Peyer's patch (tissue), 4 donors: ENCODE measurements at regions not wholly inside any gene's neighbourhood (a gene's known extent, or its start where the extent isn't known, plus 50 kb on each side); places are given as distances from the start of the nearest gene placed in this dataset.

ENCODE experiments used
- DNase-seq, 3 donors: peaks; one replicate each; pipeline ENCODE4 v3.0.0-alpha.2; 2017 to 2019
- H3K27ac ChIP-seq, 4 donors: fragments of 200-600 bp; sonication (generic); one replicate each; pipeline ENCODE4 v1.5.1; 2016 to 2019
- H3K27me3 ChIP-seq, 2 donors: fragments of 200-600 bp; sonication (generic); one replicate each; pipeline ENCODE4 v1.5.1; 2019
- H3K36me3 ChIP-seq, 3 donors: fragments of 200-600 bp; sonication (generic); one replicate each; pipeline ENCODE4 v1.5.1; 2016 to 2019
- H3K4me1 ChIP-seq, 4 donors: fragments of 200-600 bp; sonication (generic); one replicate each; pipeline ENCODE4 v1.5.1; 2016 to 2019
- H3K4me3 ChIP-seq, 4 donors: fragments of 200-600 bp; sonication (generic); 1 replicate in 3 of 4; 2 replicates in 1 of 4; pipeline ENCODE4 v1.5.1; 2016 to 2019; ENCODE audit warnings: mild to moderate bottlenecking in 1 of 4
- H3K9me3 ChIP-seq, 4 donors: fragments of 200-600 bp; sonication (generic); one replicate each; pipeline ENCODE4 v1.5.1; 2016 to 2019; ENCODE audit warnings: mild to moderate bottlenecking in 1 of 4
- CTCF ChIP-seq, 6 experiments: fragments of 450-650 bp in 4 of 6; fragments of 200-600 bp in 2 of 6; sonication (generic) in 1 of 6; IDR thresholded peaks; one replicate each; pipeline ENCODE4 v1.5.1; 2017 to 2019; ENCODE audit warnings: antibody characterized with exemption in 6 of 6, mild to moderate bottlenecking in 3 of 6, moderate library complexity in 1 of 6
- POLR2A ChIP-seq, 2 donors: fragments of 450-650 bp; IDR thresholded peaks; one replicate each; pipeline ENCODE4 v1.5.1; 2017; ENCODE audit warnings: antibody characterized with exemption in 2 of 2, mild to moderate bottlenecking in 2 of 2, moderate library complexity in 2 of 2

DNA sequence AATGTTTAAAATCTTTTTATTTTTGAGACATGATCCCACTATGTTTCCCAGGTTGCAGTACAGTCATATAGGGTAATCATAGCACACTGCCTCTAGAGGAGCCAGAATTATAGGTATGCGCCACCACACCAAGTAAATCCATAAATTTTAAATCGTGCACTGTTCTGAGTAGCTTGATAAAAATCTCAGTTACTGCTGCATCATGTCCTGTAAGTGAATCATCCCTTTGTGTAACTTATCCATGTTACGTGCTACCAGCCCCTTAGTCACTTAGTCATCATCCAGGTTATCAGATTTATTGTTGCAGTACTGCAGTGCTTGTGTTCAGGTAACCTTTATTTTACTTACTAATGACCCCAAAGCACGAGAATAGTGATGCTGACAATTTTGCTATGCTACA lies 1770.9 kb downstream of the BRINP3 start:
- Histone ChIP-seq H3K36me3 (no peaks in the 10 kb centered on the region), H3K9me3 (no peaks in the 10 kb centered on the region), H3K4me3 (no peak overlapping the region), H3K27me3 (no peaks in the 10 kb centered on the region), H3K4me1 (no peaks in the 10 kb centered on the region), H3K27ac (no peak overlapping the region)
- DNase-seq, result no peak
- no peak for TF ChIP-seq POLR2A (IDR thresholded peaks at IDR 0.05)
- no peak for TF ChIP-seq CTCF (IDR thresholded peaks at IDR 0.05)

DNA sequence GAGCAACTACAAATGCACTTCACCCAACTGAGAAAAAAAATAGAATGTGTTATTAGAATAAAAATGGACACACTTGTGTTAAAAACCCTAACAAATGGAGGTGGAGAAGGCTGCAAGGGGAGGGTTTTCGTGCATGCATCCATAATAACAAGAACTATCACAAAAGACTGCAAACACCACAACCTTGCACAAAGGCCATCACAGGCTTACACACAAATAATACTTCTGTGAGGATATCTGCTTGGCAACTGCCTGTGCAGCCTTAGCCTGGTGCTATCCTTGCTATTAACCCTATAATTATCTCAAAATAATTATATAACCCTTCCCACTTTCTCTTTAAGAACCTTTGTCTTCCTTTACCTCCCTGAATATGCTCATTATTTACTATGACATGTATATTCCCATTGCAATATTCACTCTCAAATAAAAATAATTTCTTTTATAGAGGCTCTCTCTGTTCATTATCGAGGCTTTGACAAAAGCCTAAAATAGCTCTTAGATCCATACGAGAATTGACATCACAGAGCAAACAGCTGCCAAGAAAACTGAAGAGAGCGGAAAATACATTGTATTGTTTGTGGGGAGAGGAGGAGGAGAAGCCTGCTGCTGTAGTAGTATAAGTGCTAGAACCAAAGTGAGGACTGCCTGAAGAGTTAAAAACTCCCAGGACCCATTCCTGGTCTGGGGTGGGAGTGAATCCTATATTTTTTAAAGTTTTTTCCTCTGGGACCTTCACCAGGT lies 1768.7 kb downstream of the BRINP3 start:
- no peaks in the 10 kb centered on the region for H3K4me1 ChIP-seq
- no peak for TF ChIP-seq CTCF (IDR thresholded peaks at IDR 0.05)
- no peak for TF ChIP-seq POLR2A (IDR thresholded peaks at IDR 0.05)
- H3K4me3 ChIP-seq, result no peak overlapping the region
- H3K27me3 ChIP-seq, result no peaks in the 10 kb centered on the region
- no peak for DNase-seq
- H3K36me3 ChIP-seq, result no peaks in the 10 kb centered on the region
- H3K27ac ChIP-seq, result no peak overlapping the region
- H3K9me3 ChIP-seq, result no peaks in the 10 kb centered on the region

DNA sequence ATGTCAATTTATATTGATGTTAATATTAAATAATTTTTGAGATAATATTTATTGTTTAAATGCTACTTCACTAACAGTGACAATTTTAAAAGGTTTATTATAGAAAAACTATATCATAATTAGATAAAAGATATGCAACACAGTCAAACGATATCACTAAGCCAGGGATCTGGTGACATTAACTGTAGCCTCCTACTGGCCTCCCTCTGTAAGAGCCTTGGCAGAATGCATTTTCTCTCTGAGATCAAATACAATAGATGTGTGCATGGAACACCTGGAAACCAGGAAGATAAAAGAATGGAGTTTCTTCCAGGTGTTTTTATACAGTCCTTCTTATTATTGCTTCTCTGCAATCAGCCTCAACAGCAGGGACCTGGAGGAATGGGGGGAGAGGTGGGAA lies 1762.1 kb downstream of the BRINP3 start:
- Histone ChIP-seq H3K27me3 (no peaks in the 10 kb centered on the region), H3K9me3 (no peaks in the 10 kb centered on the region), H3K4me1 (no peaks in the 10 kb centered on the region), H3K27ac (no peak overlapping the region), H3K4me3 (no peak overlapping the region), H3K36me3 (no peaks in the 10 kb centered on the region)
- no peak for DNase-seq
- no peak for TF ChIP-seq POLR2A (IDR thresholded peaks at IDR 0.05)
- TF ChIP-seq CTCF (IDR thresholded peaks at IDR 0.05), result no peak

DNA sequence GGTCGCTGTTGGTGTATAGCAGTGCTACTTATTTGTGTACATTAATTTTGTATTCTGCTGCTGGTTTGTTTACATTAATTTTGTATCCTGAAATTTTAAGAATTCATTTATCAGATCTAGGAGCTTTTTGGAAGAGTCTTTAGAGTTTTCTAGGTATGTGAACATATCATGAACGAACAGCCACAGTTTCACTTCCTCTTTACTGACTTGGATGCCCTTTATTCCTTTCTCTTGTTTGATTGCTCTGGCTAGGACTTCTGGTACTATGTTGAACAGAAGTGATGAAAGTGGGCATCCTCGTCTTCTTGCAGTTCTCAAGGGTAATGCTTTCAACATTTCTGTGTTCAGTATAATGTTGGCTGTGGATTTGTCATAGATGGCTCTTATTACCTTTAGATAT lies 1757.9 kb downstream of the BRINP3 start:
- Histone ChIP-seq H3K9me3 (no peaks in the 10 kb centered on the region), H3K27me3 (no peaks in the 10 kb centered on the region), H3K36me3 (no peaks in the 10 kb centered on the region), H3K4me3 (no peak overlapping the region), H3K4me1 (no peaks in the 10 kb centered on the region), H3K27ac (no peak overlapping the region)
- DNase-seq, result no peak
- TF ChIP-seq CTCF (IDR thresholded peaks at IDR 0.05), result no peak
- TF ChIP-seq POLR2A (IDR thresholded peaks at IDR 0.05), result no peak

GRCh38 chr1:188723332-188724020 lies 1754.2 kb downstream of the BRINP3 start:
- Histone ChIP-seq H3K4me3 (no peak overlapping the region), H3K4me1 (no peaks in the 10 kb centered on the region), H3K36me3 (no peaks in the 10 kb centered on the region), H3K9me3 (no peaks in the 10 kb centered on the region), H3K27ac (no peak overlapping the region), H3K27me3 (no peaks in the 10 kb centered on the region)
- TF ChIP-seq POLR2A (IDR thresholded peaks at IDR 0.05) (no peak), CTCF (IDR thresholded peaks at IDR 0.05) (no peak)
- no peak for DNase-seq
